ENCODE measurements at regions not wholly inside any gene's neighbourhood (a gene's known extent, or its start where the extent isn't known, plus 50 kb on each side); places are given as distances from the start of the nearest gene placed in this dataset.

DNA sequence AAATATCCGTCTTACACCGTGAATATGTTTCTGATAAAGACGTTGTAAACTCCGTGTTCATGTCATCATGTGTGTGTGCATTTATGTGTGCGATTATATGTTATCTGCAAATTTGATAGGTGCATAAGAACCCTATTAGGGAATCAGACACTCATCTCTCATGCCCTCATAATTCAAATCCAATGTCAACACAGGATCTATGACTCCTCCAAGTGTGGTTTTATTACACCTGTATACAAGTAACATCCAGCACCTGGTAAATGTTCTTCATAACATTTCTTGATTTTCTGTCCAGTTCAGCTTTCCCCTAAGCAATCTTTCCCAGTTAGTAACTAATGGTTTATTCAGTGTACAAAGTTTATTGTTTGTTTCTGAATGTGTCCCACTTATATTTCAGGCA lies 681.9 kb downstream of the CDH11 start:
- peaks cover 0 to 8% (median 0%) of the 10 kb centered on the region in 4 donors for H3K4me1 ChIP-seq

DNA sequence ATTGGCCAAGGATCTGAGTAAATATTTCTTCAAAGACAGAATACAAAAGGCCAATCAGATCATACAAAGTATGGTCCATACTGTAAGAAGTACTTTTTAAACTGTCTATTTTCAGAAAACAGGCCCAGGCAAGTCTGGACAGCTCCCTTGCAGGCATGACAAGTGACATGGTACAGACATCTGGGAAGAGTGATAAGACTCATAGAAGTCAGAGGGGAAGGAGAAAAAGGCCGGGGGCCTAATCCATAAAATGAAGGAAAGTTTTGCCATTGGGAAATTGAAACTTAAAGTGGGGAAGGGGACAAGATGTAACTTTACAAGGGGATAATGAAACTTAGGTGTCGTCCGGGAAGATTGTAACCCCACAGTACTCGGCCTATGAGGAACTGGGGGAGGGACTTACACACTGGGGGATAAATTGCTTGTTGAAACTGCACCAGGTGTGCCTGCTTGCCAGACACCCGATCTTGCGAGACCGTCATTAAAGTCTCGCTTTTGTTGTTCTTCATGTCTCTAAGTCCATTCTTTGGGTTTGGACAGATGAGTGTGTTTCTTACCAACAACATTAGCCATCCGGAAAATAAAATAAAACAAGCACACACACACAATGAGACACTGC lies 684.0 kb downstream of the CDH11 start:
- H3K27me3 ChIP-seq, result no peaks in the 10 kb centered on the region
- H3K4me3 ChIP-seq, result no peak overlapping the region
- intact Hi-C loops (cut with DNase I; ENCODE audit: low total_unique reads), result no loop called here
- H3K36me3 ChIP-seq, result no peaks in the 10 kb centered on the region
- DNase-seq, result no peak
- TF ChIP-seq, protein P1, sequence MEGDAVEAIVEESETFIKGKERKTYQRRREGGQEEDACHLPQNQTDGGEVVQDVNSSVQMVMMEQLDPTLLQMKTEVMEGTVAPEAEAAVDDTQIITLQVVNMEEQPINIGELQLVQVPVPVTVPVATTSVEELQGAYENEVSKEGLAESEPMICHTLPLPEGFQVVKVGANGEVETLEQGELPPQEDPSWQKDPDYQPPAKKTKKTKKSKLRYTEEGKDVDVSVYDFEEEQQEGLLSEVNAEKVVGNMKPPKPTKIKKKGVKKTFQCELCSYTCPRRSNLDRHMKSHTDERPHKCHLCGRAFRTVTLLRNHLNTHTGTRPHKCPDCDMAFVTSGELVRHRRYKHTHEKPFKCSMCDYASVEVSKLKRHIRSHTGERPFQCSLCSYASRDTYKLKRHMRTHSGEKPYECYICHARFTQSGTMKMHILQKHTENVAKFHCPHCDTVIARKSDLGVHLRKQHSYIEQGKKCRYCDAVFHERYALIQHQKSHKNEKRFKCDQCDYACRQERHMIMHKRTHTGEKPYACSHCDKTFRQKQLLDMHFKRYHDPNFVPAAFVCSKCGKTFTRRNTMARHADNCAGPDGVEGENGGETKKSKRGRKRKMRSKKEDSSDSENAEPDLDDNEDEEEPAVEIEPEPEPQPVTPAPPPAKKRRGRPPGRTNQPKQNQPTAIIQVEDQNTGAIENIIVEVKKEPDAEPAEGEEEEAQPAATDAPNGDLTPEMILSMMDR (IDR thresholded peaks at IDR 0.05), result no peak
- no peak overlapping the region for H3K27ac ChIP-seq
- H3K4me1 ChIP-seq, result peaks cover 0 to 8% (median 0%) of the 10 kb centered on the region in 4 donors
- H3K9me3 ChIP-seq, result no peaks in the 10 kb centered on the region

More for the DNA sequence above, 681.9 kb downstream of the CDH11 start:
- no peaks in the 10 kb centered on the region for H3K9me3 ChIP-seq
- intact Hi-C loops (cut with DNase I; ENCODE audit: low total_unique reads), result no loop called here
- TF ChIP-seq, protein P1 (IDR thresholded peaks at IDR 0.05), result no peak
- H3K4me3 ChIP-seq, result no peak overlapping the region
- H3K27me3 ChIP-seq, result no peaks in the 10 kb centered on the region
- H3K27ac ChIP-seq, result peak overlapping the region in 1 of 2 donors; percentile 9
- DNase-seq, result no peak
- H3K36me3 ChIP-seq, result no peaks in the 10 kb centered on the region

DNA sequence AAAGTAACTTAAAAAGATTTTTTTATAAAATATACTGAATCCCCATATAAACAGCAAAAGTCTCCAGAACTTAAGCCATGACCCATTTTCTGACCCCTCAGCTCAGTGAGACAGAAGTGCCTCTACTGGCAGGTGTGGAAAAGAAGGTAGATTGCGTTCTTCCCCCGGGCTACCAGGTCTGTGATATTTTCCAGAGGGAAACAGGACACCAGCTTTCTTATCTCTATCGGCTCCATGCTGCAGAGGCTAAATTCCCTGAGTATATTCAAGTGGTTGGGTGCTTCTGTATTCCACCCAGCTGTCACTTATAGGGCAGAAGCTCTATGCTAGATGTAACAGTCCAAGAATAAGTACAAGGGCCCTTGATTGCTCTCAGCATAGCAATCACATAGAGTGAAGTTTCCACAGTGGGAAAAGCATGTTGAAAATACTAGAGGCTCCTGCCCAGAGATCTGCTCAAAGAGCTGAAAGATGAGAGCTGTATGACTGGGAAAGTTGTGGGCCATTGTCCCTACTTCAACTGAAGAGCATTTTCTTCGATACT lies 687.3 kb downstream of the CDH11 start:
- no peak for DNase-seq
- TF ChIP-seq, protein P1 (IDR thresholded peaks at IDR 0.05), result no peak

DNA sequence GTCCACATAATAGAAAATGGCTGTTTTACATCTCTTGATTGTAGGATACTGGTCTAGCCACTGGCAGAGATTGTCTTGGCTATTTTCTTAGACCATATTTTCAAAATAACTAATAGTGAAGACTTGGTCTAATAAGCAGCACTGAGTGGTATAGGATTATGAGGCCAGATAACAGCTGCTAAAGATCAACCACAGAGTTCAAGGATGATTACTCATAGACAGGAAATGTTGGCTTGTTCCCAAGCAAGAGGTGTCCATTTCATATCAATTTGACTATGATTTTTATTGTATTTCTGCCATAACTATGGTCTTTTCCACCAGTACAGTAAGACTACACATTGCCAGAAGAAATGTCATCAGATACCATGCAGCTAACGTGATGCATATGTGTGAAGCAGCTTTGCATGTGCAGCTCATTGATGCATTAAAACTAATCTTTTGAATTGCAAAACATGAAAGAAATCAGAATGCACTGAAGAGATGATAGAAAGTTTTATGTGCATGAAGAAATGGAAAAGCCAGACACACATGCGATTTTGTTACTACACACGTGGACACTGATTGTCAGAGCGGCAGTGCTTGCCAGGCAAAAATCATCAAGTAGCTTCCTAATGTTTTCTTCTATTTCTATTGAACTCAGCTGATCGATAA lies 693.3 kb downstream of the CDH11 start:
- H3K36me3 ChIP-seq, result no peaks in the 10 kb centered on the region
- no peak for DNase-seq
- intact Hi-C loops (cut with DNase I; ENCODE audit: low total_unique reads), result no loop called here
- TF ChIP-seq, protein P1 (IDR thresholded peaks at IDR 0.05), result no peak
- no peak overlapping the region for H3K27ac ChIP-seq
- no peaks in the 10 kb centered on the region for H3K4me1 ChIP-seq
- no peaks in the 10 kb centered on the region for H3K9me3 ChIP-seq
- no peak overlapping the region for H3K4me3 ChIP-seq
- H3K27me3 ChIP-seq, result no peaks in the 10 kb centered on the region

More for the DNA sequence above, 687.3 kb downstream of the CDH11 start:
- Histone ChIP-seq H3K4me1 (no peaks in the 10 kb centered on the region), H3K36me3 (no peaks in the 10 kb centered on the region), H3K27ac (no peak overlapping the region), H3K27me3 (no peaks in the 10 kb centered on the region), H3K4me3 (no peak overlapping the region), H3K9me3 (no peaks in the 10 kb centered on the region)
- intact Hi-C loops (cut with DNase I; ENCODE audit: low total_unique reads), result no loop called here

DNA sequence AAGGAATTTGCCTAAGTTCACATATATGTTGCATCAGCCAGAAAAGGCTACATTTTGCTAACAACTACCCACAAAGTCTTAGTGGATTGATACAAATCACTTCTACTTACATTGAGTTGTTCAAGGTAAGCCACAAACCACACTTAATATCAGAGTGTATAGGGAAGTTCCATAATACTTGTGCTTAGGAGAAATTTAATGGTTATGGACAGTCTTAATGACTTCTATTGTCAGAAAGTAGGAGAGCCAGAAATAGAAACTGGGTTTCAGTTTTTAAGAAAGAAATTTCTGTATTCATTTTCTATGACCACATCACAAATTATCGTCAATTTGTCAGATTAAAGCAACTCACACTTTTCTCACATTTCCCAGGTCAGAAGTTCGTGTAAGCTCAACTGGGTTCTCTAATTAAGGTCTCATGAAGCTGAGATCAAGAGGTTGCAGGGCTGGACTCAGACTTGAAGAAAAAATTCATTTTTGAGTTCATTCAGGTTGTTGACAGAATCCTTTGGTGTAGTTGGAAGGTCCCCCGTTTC lies 695.7 kb downstream of the CDH11 start:
- Histone ChIP-seq H3K4me3 (no peak overlapping the region), H3K9me3 (no peaks in the 10 kb centered on the region), H3K27me3 (no peaks in the 10 kb centered on the region), H3K4me1 (no peaks in the 10 kb centered on the region), H3K36me3 (no peaks in the 10 kb centered on the region), H3K27ac (no peak overlapping the region)
- TF ChIP-seq, protein P1 (IDR thresholded peaks at IDR 0.05), result no peak
- intact Hi-C loops (cut with DNase I; ENCODE audit: low total_unique reads), result no loop called here
- DNase-seq, result no peak

Measured in tibial artery (tissue), 4 donors.